H1 (cell line): ENCODE measurements at regions not wholly inside any gene's neighbourhood (a gene's known extent, or its start where the extent isn't known, plus 50 kb on each side); places are given as distances from the start of the nearest gene placed in this dataset.
"Not testable (repeated sequence)": the region's sequence is repeated elsewhere in the genome, so short reads cannot be mapped to it uniquely, and the experiment has no call there.

ENCODE experiments used
- CTCF ChIA-PET: fragments of 300-600 bp; sonication (Branson Sonifier 250); formaldehyde crosslinking; loops from one replicate; lab custom pipeline; 2021; ENCODE audit not compliant: partially characterized antibody; lab: Charles Lee
- POLR2A ChIA-PET: fragments of 300-600 bp; sonication (Branson Sonifier 250); formaldehyde crosslinking; loops from one replicate; lab custom pipeline; 2021; ENCODE audit warnings: inconsistent platforms; ENCODE audit not compliant: partially characterized antibody; lab: Charles Lee
- DNase-seq, 2 experiments: peaks; one replicate each; pipeline versions ENCODE4 v3.0.0 to v3.0.0-alpha.2; 2010 to 2022; ENCODE audit warnings: low spot score in 2 of 2, low read depth in 1 of 2, mixed read lengths in 1 of 2
- FAIRE-seq: peaks from 2 replicates; lab custom pipeline; 2011; peaks lifted over from hg19 to GRCh38; lab: Jason Lieb, UNC
- H2AFZ ChIP-seq: 2 replicates; pipeline ENCODE4 v1.8.1; 2012; ENCODE audit warnings: low read length, inconsistent platforms
- H2AK5ac ChIP-seq: 2 replicates; pipeline ENCODE4 v1.6.1; 2013; ENCODE audit warnings: low read depth, low read length
- H2BK120ac ChIP-seq: replicated peaks from 2 replicates; pipeline ENCODE3; 2013; ENCODE audit warnings: low read depth, low read length, inconsistent platforms
- H2BK12ac ChIP-seq: 2 replicates; pipeline ENCODE4 v1.6.1; 2013; ENCODE audit warnings: low read depth, low read length
- H2BK15ac ChIP-seq: 2 replicates; pipeline ENCODE4 v1.6.1; 2013; ENCODE audit warnings: low read length
- H2BK20ac ChIP-seq: 2 replicates; pipeline ENCODE4 v1.6.1; 2013; ENCODE audit warnings: low read length
- H2BK5ac ChIP-seq: 2 replicates; pipeline ENCODE4 v1.6.1; 2013; ENCODE audit warnings: low read depth, low read length
- H3K14ac ChIP-seq: 2 replicates; pipeline ENCODE4 v1.6.1; 2013; ENCODE audit warnings: inconsistent platforms; ENCODE audit not compliant: insufficient read length
- H3K18ac ChIP-seq: 2 replicates; pipeline ENCODE4 v1.6.1; 2013; ENCODE audit warnings: low read length; ENCODE audit errors: extremely low read depth
- H3K23ac ChIP-seq: 2 replicates; pipeline ENCODE4 v1.6.1; 2013; ENCODE audit warnings: inconsistent platforms; ENCODE audit not compliant: insufficient read length
- H3K23me2 ChIP-seq: 2 replicates; pipeline ENCODE4 v1.6.1; 2013; ENCODE audit warnings: low read depth, low read length
- H3K27ac ChIP-seq: 2 replicates; pipeline ENCODE4 v1.6.1; 2011; ENCODE audit warnings: low read depth, low read length, inconsistent platforms
- H3K27me3 ChIP-seq, 4 experiments: replicated peaks in 1 of 4; 1 replicate in 1 of 4; 2 replicates in 3 of 4; pipeline versions ENCODE4 v1.6.1 to v1.8.1; 2011 to 2013; ENCODE audit warnings: low read length in 3 of 4, mild to moderate bottlenecking in 3 of 4, inconsistent platforms in 2 of 4, mixed read lengths in 2 of 4, moderate library complexity in 1 of 4; ENCODE audit not compliant: control insufficient read depth in 3 of 4, insufficient read depth in 3 of 4; ENCODE audit errors: extremely low read depth in 1 of 4
- H3K36me3 ChIP-seq, 4 experiments: 2 replicates each; pipeline versions ENCODE4 v1.6.1 to v1.8.1; 2011 to 2013; ENCODE audit warnings: mild to moderate bottlenecking in 4 of 4, low read length in 3 of 4, moderate library complexity in 2 of 4, control low read depth in 1 of 4, inconsistent platforms in 1 of 4; ENCODE audit not compliant: insufficient read depth in 4 of 4, control insufficient read depth in 2 of 4
- H3K4ac ChIP-seq: replicated peaks from 2 replicates; pipeline ENCODE3; 2013; ENCODE audit warnings: low read length, low read depth, mixed read lengths, inconsistent platforms; ENCODE audit not compliant: insufficient read length
- H3K4me1 ChIP-seq, 4 experiments: replicated peaks in 1 of 4; 1 replicate in 1 of 4; 2 replicates in 3 of 4; pipeline versions ENCODE4 v1.6.1 to v1.8.1; 2011 to 2013; ENCODE audit warnings: low read length in 3 of 4, inconsistent platforms in 2 of 4, mixed read lengths in 1 of 4; ENCODE audit not compliant: insufficient read depth in 4 of 4, control insufficient read depth in 3 of 4
- H3K4me2 ChIP-seq, 2 experiments: 2 replicates each; pipeline versions ENCODE4 v1.6.1 to v1.8.1; 2011 to 2013; ENCODE audit warnings: low read depth in 2 of 2, low read length in 2 of 2, control low read depth in 1 of 2, inconsistent platforms in 1 of 2, mild to moderate bottlenecking in 1 of 2; ENCODE audit not compliant: insufficient read depth in 1 of 2
- H3K4me3 ChIP-seq, 4 experiments: fragments of 200-600, 300-600 bp in 1 of 4; sonication (generic), shearing (Covaris generic), sonication (Bioruptor Twin) in 1 of 4; 2 replicates each; pipeline versions ENCODE4 v1.5.1 to v1.8.1; 2011 to 2016; ENCODE audit warnings: low read length in 4 of 4, low read depth in 3 of 4, control low read depth in 2 of 4, inconsistent platforms in 2 of 4, mild to moderate bottlenecking in 2 of 4, mixed read lengths in 1 of 4, moderate library complexity in 1 of 4; ENCODE audit not compliant: insufficient read depth in 2 of 4; ENCODE audit errors: extremely low read depth in 1 of 4
- H3K56ac ChIP-seq: replicated peaks from 2 replicates; pipeline ENCODE3; 2013; ENCODE audit warnings: low read depth, mild to moderate bottlenecking, mixed read lengths, low read length, inconsistent platforms; ENCODE audit not compliant: insufficient read length
- H3K79me1 ChIP-seq: 2 replicates; pipeline ENCODE4 v1.6.1; 2013; ENCODE audit warnings: low read depth, low read length, control low read depth
- H3K79me2 ChIP-seq, 2 experiments: 2 replicates each; pipeline versions ENCODE4 v1.6.1 to v1.8.1; 2012 to 2013; ENCODE audit warnings: low read length in 2 of 2, mild to moderate bottlenecking in 2 of 2, inconsistent platforms in 1 of 2; ENCODE audit not compliant: insufficient read depth in 2 of 2, control insufficient read depth in 1 of 2
- H3K9ac ChIP-seq, 4 experiments: replicated peaks in 1 of 4; 1 replicate in 1 of 4; 2 replicates in 3 of 4; pipeline versions ENCODE4 v1.6.1 to v1.8.1; 2011 to 2013; ENCODE audit warnings: low read depth in 3 of 4, low read length in 3 of 4, control low read depth in 2 of 4, mild to moderate bottlenecking in 2 of 4, moderate library complexity in 2 of 4, inconsistent platforms in 1 of 4; ENCODE audit errors: extremely low read depth in 1 of 4
- H3K9me3 ChIP-seq, 2 experiments: 2 replicates each; pipeline versions ENCODE4 v1.6.1 to v1.8.1; 2012 to 2013; ENCODE audit warnings: mild to moderate bottlenecking in 2 of 2, moderate library complexity in 2 of 2, control low read depth in 1 of 2, inconsistent platforms in 1 of 2, low read depth in 1 of 2, low read length in 1 of 2, mixed read lengths in 1 of 2; ENCODE audit not compliant: insufficient read depth in 2 of 2
- H4K20me1 ChIP-seq, 2 experiments: replicated peaks in 1 of 2; 2 replicates each; pipeline versions ENCODE3 to v1.8.1; 2011 to 2013; ENCODE audit warnings: inconsistent platforms in 2 of 2, low read length in 2 of 2, mild to moderate bottlenecking in 1 of 2; ENCODE audit not compliant: insufficient read depth in 2 of 2, control insufficient read depth in 1 of 2
- H4K5ac ChIP-seq: 2 replicates; pipeline ENCODE4 v1.6.1; 2013; ENCODE audit warnings: low read length, low read depth, mixed read lengths, inconsistent platforms; ENCODE audit not compliant: insufficient read length
- H4K8ac ChIP-seq: 2 replicates; pipeline ENCODE4 v1.8.0; 2013; ENCODE audit warnings: mild to moderate bottlenecking, moderate library complexity, low read length, inconsistent platforms; ENCODE audit not compliant: insufficient read depth; ENCODE audit errors: extremely low read depth
- H4K91ac ChIP-seq: replicated peaks from 2 replicates; pipeline ENCODE3; 2013; ENCODE audit warnings: low read length, mixed read lengths, inconsistent platforms; ENCODE audit not compliant: insufficient read length
- KDM4A ChIP-seq: IDR thresholded peaks from one replicate; pipeline ENCODE4 v1.7.1; 2012; ENCODE audit warnings: low read depth, mild to moderate bottlenecking, moderate library complexity, low read length, inconsistent platforms; ENCODE audit not compliant: severe bottlenecking
- SIN3A ChIP-seq, 2 experiments: IDR thresholded peaks in 1 of 2; conservative IDR thresholded peaks in 1 of 2; 2 replicates each; pipeline ENCODE4 v1.6.1; 2011 to 2012; ENCODE audit warnings: low read length in 2 of 2, improper control_type of control experiment in 1 of 2, low read depth in 1 of 2, mild to moderate bottlenecking in 1 of 2
- WGBS, 2 experiments: shearing (Covaris generic) in 1 of 2; methylation state at CpG; one replicate each; pipeline versions ENCODE4 v1.1.6 to v1.1.7; 2013 to 2015; ENCODE audit warnings: low lambda C conversion rate in 2 of 2, mixed read lengths in 2 of 2, inconsistent platforms in 1 of 2, low coverage in 1 of 2, missing lambda C conversion rate in 1 of 2; ENCODE audit not compliant: insufficient replicate concordance in 2 of 2, insufficient coverage in 1 of 2, insufficient read length in 1 of 2; ENCODE audit errors: extremely low coverage in 1 of 2, missing lambda C conversion rate in 1 of 2; 5-methylcytosine and 5-hydroxymethylcytosine counted together

DNA sequence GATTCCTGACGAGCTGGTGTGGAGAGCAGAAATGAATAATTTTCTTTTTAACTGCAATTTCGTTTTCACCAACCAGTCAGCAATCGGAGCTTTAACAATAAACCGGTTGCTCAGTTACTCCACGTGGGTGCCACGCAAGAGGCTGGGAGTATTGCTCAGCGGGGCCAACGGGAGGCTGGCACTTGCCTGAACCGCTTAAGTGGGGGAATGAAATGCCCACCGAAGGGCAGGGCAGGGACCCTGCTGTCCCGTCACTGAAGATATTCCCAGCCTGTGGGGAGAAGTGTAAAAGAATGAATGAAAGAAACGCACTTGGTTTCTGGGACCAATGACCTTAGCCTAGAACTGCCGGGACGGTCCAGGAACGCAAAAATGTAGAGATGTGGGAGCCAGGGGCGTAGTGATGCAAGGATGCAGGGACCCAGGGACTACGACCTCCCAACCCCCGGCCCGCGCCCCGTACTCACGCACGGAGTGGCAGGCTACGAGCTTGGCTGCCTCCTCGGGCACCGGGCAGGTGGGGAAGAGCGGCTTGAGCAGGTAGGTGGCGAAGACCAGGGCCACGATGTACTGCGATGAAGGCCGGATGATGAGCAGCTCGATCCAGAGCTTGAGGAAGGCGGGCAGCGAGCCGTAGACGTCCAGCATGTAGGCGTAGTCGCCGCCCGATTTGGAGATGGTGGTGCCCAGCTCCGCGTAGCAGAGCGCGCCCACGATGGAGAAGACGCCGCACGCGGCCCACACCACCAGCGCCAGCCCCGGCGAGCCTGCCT, 79.8 kb upstream of the METTL9 start:
- 2% methylated on average over 36 of the region's 52 CpGs; no CpG with 5 or more reads in 1 of the 2 experiments for WGBS, 2 experiments
- FAIRE-seq, H2BK20ac ChIP-seq, H3K4ac ChIP-seq, H3K27me3 ChIP-seq, H4K20me1 ChIP-seq, H2BK120ac ChIP-seq, H2BK15ac ChIP-seq, H3K36me3 ChIP-seq, H4K5ac ChIP-seq, H2AFZ ChIP-seq, H4K91ac ChIP-seq, H3K9me3 ChIP-seq, H3K14ac ChIP-seq, H3K56ac ChIP-seq, CTCF ChIA-PET, H2BK12ac ChIP-seq, H3K23ac ChIP-seq, DNase-seq, H3K23me2 ChIP-seq, H3K79me1 ChIP-seq, H2AK5ac ChIP-seq: not testable (repeated sequence)
- peak overlapping the region; percentile 38; the same call in 1 of the 2 replicates for H3K18ac ChIP-seq
- peak overlapping the region; percentile 51 to 82 (median 77) for H3K4me3 ChIP-seq
- H4K8ac ChIP-seq, result peak overlapping the region; percentile 68; the same call in 1 of the 2 replicates
- H3K79me2 ChIP-seq, result peaks cover 15 to 44% of the 10 kb centered on the region in 2 experiments
- peak overlapping the region; percentile 66; the same call in 1 of the 2 replicates for H2BK5ac ChIP-seq
- TF ChIP-seq SIN3A (conservative IDR thresholded peaks at IDR 0.05 in 1 of 2, IDR thresholded peaks at IDR 0.05 in 1 of 2; ENCODE audit: low read depth in 1 of 2, low read length in 2 of 2) (0 out of 4 replicates have a peak, but pooled peaks of 1 of the 2 experiments have one; percentile 20), KDM4A (peak; percentile 1)
- POLR2A ChIA-PET, result interaction anchor here (3.9 kb wide), 1 partner anchor 9 kb away, joined by 11 read pairs; no protein-coding TSS in a partner anchor
- H3K27ac ChIP-seq, result peak overlapping the region; percentile 71; the same call in 1 of the 2 replicates
- H3K4me1 ChIP-seq, result peaks cover 4 to 16% (median 8%) of the 10 kb centered on the region in 4 experiments; a peak in 6 of 7 replicates
- peak overlapping the region; percentile 60 to 94 for H3K4me2 ChIP-seq
- peak overlapping the region in 3 of 4 experiments; percentile 70 to 80 (median 80); a peak in 6 of 7 replicates for H3K9ac ChIP-seq
